GM23338 (cell line): ENCODE measurements at regions not wholly inside any gene's neighbourhood (a gene's known extent, or its start where the extent isn't known, plus 50 kb on each side); places are given as distances from the start of the nearest gene placed in this dataset.

Source experiments
- CREB1 ChIP-seq: fragments of 250-450 bp; sonication (Bioruptor Pico); IDR thresholded peaks from 2 replicates; pipeline ENCODE4 v1.5.0; 2020; ENCODE audit warnings: low read depth, mild to moderate bottlenecking, moderate library complexity
- EZH2 ChIP-seq: fragments of 200-600 bp; sonication (generic); IDR thresholded peaks from one replicate; pipeline ENCODE4 v1.8.0; 2017; ENCODE audit warnings: antibody characterized with exemption, mild to moderate bottlenecking, low read depth; ENCODE audit not compliant: unreplicated experiment
- JUNB ChIP-seq: IDR thresholded peaks from one replicate; pipeline ENCODE4 v1.6.1; 2016; ENCODE audit warnings: antibody characterized with exemption; ENCODE audit not compliant: unreplicated experiment
- POLR2AphosphoS5 ChIP-seq: IDR thresholded peaks from 2 replicates; pipeline ENCODE4 v1.6.1; 2016; ENCODE audit warnings: antibody characterized with exemption, low read depth
- STAT1 ChIP-seq: IDR thresholded peaks from one replicate; pipeline ENCODE4 v1.6.1; 2016; ENCODE audit warnings: antibody characterized with exemption; ENCODE audit not compliant: unreplicated experiment
- TF ChIP-seq, protein P1 (sequence below), 2 experiments: fragments of 200-600 bp in 1 of 2; sonication (generic) in 1 of 2; conservative IDR thresholded peaks; 2 replicates each; pipeline versions ENCODE4 v1.5.1 to v1.6.1; 2016 to 2017; ENCODE audit warnings: antibody characterized with exemption in 2 of 2, low read depth in 2 of 2, mild to moderate bottlenecking in 2 of 2, moderate library complexity in 1 of 2
- TF ChIP-seq, protein P2 (sequence below): IDR thresholded peaks from one replicate; pipeline ENCODE4 v1.6.1; 2018; ENCODE audit warnings: antibody characterized with exemption; ENCODE audit not compliant: unreplicated experiment

DNA sequence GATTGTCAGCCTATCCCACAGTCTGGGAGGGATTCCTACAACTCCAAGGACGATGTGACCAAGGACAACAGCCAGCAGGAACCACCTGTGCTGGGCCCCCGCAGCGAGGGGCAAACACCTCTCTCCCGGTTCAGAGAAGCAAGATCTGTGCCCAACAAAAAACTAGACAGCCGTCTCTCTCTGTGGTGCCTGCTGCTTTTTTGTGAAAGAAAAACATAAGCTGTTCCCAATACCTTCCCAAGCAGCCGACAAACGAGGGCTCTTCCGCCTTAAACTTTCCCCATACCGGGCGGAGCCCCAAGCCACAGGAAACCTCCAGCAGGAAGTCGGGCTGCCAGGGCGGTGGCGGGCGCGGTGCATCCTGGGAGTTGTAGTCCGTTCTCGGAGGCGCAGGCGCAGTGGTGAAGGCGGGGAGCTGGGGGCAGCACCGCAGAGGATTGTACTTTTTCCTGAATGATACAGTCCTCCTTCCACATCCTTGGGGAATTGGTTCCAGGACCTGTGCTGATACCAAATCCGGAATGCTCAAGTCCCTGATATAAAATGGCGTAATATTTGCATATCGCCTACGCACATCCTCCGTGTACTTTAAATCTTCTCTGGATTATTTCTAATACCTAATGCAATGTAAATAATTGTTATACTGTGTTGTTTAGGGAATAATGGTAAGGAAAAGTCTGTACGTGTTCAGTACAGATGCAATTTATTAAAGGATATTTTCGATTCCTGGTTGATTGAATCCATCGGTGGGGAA is 63.1 kb upstream of the IRF2 start:
- TF ChIP-seq POLR2AphosphoS5 (peak; percentile 86), STAT1 (no peak), EZH2 (no peak), CREB1 (CRISPR knock-in tag) (no peak), JUNB (no peak)
- TF ChIP-seq, protein P1, sequence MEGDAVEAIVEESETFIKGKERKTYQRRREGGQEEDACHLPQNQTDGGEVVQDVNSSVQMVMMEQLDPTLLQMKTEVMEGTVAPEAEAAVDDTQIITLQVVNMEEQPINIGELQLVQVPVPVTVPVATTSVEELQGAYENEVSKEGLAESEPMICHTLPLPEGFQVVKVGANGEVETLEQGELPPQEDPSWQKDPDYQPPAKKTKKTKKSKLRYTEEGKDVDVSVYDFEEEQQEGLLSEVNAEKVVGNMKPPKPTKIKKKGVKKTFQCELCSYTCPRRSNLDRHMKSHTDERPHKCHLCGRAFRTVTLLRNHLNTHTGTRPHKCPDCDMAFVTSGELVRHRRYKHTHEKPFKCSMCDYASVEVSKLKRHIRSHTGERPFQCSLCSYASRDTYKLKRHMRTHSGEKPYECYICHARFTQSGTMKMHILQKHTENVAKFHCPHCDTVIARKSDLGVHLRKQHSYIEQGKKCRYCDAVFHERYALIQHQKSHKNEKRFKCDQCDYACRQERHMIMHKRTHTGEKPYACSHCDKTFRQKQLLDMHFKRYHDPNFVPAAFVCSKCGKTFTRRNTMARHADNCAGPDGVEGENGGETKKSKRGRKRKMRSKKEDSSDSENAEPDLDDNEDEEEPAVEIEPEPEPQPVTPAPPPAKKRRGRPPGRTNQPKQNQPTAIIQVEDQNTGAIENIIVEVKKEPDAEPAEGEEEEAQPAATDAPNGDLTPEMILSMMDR (conservative IDR thresholded peaks at IDR 0.05; ENCODE audit: low read depth in 2 of 2) = no peak
- TF ChIP-seq, protein P2, sequence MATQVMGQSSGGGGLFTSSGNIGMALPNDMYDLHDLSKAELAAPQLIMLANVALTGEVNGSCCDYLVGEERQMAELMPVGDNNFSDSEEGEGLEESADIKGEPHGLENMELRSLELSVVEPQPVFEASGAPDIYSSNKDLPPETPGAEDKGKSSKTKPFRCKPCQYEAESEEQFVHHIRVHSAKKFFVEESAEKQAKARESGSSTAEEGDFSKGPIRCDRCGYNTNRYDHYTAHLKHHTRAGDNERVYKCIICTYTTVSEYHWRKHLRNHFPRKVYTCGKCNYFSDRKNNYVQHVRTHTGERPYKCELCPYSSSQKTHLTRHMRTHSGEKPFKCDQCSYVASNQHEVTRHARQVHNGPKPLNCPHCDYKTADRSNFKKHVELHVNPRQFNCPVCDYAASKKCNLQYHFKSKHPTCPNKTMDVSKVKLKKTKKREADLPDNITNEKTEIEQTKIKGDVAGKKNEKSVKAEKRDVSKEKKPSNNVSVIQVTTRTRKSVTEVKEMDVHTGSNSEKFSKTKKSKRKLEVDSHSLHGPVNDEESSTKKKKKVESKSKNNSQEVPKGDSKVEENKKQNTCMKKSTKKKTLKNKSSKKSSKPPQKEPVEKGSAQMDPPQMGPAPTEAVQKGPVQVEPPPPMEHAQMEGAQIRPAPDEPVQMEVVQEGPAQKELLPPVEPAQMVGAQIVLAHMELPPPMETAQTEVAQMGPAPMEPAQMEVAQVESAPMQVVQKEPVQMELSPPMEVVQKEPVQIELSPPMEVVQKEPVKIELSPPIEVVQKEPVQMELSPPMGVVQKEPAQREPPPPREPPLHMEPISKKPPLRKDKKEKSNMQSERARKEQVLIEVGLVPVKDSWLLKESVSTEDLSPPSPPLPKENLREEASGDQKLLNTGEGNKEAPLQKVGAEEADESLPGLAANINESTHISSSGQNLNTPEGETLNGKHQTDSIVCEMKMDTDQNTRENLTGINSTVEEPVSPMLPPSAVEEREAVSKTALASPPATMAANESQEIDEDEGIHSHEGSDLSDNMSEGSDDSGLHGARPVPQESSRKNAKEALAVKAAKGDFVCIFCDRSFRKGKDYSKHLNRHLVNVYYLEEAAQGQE = no peak
